T-helper 2 cell treated with Interferon-gamma antibody and Interleukin-4, amounts not matched to agents 5 μg/mL and 100 μg/mL, for 36 hours (primary cell): ENCODE measurements at regions not wholly inside any gene's neighbourhood (a gene's known extent, or its start where the extent isn't known, plus 50 kb on each side); places are given as distances from the start of the nearest gene placed in this dataset.

ENCODE experiments used
- DNase-seq: peaks from one replicate; pipeline ENCODE4 v3.0.0; 2021; ENCODE audit warnings: low spot score
- H3K27ac Mint-ChIP-seq: one replicate; pipeline ENCODE4 v1.8.0; 2021; ENCODE audit warnings: mild to moderate bottlenecking, mixed read lengths
- H3K27me3 Mint-ChIP-seq: one replicate; pipeline ENCODE4 v1.8.0; 2021; ENCODE audit warnings: low read depth, mixed read lengths
- H3K36me3 Mint-ChIP-seq: one replicate; pipeline ENCODE4 v1.8.0; 2021; ENCODE audit warnings: low read depth, mixed read lengths
- H3K4me1 Mint-ChIP-seq: one replicate; pipeline ENCODE4 v1.8.0; 2021; ENCODE audit warnings: low read depth, mixed read lengths
- H3K4me3 Mint-ChIP-seq: one replicate; pipeline ENCODE4 v1.8.0; 2022; ENCODE audit warnings: mild to moderate bottlenecking, moderate library complexity, mixed read lengths
- H3K9me3 Mint-ChIP-seq: one replicate; pipeline ENCODE4 v1.8.0; 2021; ENCODE audit warnings: mixed read lengths

DNA sequence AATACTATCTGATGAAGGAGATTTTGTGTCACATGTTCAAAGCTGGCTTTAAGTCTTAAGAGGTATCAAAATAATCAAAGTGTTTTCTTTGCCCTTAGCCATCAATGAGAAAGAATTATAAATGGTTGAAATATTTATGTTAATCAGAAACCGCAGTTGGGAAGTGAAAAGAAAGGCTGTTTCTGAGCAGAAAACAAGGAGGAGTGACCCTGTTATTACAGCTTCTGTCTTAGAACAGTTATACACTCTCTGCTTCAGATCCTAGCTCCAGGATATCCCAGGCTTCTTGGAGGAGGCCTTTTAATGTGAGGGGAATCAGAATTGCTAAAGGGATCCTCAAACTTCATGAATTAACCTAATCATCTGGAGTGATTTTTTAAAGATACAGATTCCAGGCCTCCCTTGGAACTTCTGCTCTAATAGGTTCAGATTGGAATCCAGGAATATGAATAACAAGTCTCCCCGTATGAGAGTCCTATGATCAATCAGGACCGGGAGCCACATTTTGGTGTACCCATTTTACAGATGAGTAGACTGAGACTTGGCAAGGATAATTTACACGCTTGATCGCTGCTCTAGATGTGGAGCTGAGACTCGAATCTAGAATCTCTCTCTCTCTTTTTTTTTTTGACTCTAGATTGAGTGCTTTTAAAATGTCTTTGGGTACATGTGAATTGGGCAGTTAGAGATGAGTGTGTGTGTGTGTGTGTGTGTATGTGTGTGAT, 50.8 kb upstream of the JAG1 start:
- no peak for DNase-seq
- Mint-ChIP-seq H3K27me3 (peaks cover 14% of the 10 kb centered on the region), H3K4me3 (no peak overlapping the region), H3K27ac (no peak overlapping the region), H3K9me3 (peaks cover 3% of the 10 kb centered on the region), H3K4me1 (no peaks in the 10 kb centered on the region), H3K36me3 (no peaks in the 10 kb centered on the region)

DNA sequence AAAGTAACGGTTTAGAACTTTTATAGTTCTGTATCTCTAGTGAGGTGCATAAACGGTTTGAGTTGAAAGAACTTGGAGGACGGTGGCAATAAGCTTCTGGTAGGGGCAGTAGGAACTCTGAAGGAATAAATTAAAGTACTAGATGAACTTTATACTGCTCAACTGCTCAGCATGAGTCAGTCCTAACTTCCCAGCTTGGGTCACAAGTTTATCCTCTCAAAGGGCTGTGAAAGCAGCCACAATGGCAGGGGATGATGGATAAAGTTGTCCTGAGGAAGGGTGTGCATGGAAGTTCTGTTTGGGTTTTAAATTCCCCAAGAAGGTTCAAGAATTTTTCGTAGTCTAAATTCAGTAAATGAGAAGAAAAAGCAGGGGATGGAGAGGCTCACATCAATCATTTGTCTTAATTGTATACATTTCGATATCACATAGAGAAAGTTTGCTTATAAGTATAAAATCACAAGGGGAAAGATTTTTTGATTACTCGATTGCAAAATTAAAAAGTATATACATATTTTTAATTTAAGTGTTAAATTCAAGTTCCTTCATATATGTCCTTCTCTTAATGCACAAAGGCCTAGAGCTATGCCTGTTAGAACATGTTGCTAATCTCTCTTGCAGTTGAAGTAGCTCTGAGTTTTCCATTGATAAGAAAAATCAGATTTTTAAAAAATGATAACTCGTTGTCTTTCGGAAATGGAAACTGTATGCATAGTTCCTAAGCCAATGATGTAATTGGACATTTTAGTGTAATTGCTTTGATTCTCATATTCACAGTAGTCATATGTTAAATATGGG, 55.3 kb upstream of the JAG1 start:
- Mint-ChIP-seq H3K9me3 (peaks cover 3% of the 10 kb centered on the region), H3K27ac (no peak overlapping the region), H3K4me3 (no peak overlapping the region), H3K4me1 (no peaks in the 10 kb centered on the region), H3K36me3 (no peaks in the 10 kb centered on the region), H3K27me3 (no peaks in the 10 kb centered on the region)
- no peak for DNase-seq

DNA sequence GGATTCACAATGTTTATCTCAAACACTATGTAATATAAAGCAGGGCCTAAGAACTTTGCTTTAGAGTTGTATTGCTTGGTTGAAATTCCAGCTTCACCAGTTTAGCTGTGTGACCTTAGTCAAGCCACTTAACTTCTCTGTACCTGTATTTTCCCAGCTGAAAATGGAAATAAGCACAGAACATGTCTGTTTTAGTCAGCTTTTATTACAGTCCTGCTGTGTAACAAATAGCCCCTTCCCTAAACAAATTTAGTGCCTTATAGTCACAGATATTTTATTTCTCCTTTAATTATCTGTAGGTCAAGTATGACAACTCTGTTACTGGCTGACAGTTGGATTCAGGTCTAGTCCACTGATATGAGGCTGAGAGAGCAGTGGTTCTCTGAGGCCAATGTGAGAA, 56.0 kb upstream of the JAG1 start:
- no peaks in the 10 kb centered on the region for H3K4me1 Mint-ChIP-seq
- no peak overlapping the region for H3K4me3 Mint-ChIP-seq
- H3K27ac Mint-ChIP-seq = no peak overlapping the region
- no peaks in the 10 kb centered on the region for H3K36me3 Mint-ChIP-seq
- no peak for DNase-seq
- peaks cover 3% of the 10 kb centered on the region for H3K9me3 Mint-ChIP-seq
- H3K27me3 Mint-ChIP-seq = no peaks in the 10 kb centered on the region

DNA sequence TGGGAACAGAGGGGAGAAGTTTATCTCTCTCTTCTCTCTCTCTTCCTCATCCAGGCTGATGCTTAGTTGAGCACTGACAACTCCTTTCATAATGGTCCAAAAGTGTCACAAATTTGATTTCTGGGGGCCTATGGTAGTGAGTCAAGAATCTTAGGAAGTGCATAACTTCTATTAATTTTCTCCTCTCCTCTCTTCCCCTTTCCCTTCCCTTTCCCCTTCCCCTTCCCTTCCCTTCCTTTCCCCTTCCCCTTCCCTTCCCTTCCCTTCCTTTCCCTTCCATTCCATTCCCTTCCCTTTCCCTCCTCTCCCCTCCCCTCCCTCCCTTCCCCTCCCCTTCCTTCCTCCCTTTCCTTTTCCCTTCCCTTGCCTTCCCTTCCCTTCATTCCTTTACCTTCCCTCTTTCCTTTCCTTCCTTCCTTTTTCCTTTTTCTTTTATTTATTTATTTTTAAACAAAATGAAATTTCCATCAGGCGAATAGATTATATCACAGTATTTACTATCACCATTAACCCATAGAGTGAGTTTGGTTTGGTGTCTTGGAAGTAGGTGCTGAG, 56.9 kb upstream of the JAG1 start:
- DNase-seq = no peak
- H3K4me3 Mint-ChIP-seq = no peak overlapping the region
- no peaks in the 10 kb centered on the region for H3K4me1 Mint-ChIP-seq
- H3K27ac Mint-ChIP-seq = no peak overlapping the region
- H3K9me3 Mint-ChIP-seq = peaks cover 3% of the 10 kb centered on the region
- no peaks in the 10 kb centered on the region for H3K36me3 Mint-ChIP-seq
- H3K27me3 Mint-ChIP-seq = no peaks in the 10 kb centered on the region

DNA sequence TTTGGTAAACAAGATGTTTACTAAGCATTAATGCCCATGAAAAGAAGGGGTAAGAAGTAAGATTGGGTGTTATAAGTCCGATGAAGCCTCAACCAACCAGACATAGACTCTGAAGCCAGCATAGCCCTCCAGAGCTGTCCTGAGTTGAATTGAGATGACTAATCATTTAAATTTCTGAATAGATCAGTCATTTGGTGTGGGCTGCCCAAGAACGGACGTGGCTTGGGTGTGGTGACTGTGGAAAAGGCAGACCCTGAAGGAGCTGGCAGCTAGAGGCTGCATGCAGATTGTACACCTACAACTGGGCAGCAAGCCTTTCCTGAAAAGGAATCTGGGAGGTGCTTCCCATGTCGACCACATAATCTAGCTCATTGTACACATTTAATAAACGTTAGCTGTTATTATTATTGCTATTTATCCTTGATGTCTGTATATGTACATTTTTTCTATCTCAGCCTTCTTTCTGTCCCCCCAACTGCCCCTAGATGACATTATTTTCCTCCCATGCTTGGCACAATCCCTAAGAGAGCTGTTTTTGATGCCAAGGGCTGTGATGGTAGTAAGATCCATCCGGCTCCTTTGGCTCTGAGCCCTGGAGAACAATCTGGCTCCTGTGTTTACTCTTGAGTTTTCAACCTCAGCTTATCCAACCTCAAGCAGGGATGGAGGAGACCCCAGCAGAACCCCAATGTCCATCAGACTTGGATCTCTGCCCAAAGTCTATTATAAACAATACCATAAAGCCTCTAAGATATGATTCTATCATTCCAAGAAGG, 57.6 kb upstream of the JAG1 start:
- H3K4me3 Mint-ChIP-seq = no peak overlapping the region
- DNase-seq = no peak
- no peaks in the 10 kb centered on the region for H3K4me1 Mint-ChIP-seq
- H3K27me3 Mint-ChIP-seq = no peaks in the 10 kb centered on the region
- H3K36me3 Mint-ChIP-seq = no peaks in the 10 kb centered on the region
- H3K9me3 Mint-ChIP-seq = peaks cover 3% of the 10 kb centered on the region
- no peak overlapping the region for H3K27ac Mint-ChIP-seq

DNA sequence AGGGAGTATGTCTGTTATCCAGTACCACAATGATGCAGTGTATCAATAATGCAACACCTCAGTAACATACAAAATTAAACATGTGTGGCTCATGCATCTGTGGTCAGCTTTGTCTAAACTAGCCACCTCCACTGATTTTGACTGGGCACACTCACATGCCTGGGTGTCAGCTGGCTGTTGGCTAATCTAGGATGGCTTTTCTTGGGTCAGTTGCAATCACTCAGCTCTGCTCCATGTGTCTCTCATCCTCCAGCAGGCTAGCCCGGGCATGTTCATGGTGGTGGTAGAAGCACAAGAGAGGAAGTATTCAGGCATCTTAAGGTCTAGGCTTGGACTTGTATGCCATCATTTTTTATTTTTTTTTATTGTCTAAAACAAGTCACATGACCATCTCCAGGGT, 59.3 kb upstream of the JAG1 start:
- Mint-ChIP-seq H3K9me3 (peaks cover 3% of the 10 kb centered on the region), H3K4me1 (no peaks in the 10 kb centered on the region), H3K36me3 (no peaks in the 10 kb centered on the region), H3K27ac (no peak overlapping the region), H3K27me3 (peaks cover 4% of the 10 kb centered on the region), H3K4me3 (no peak overlapping the region)
- DNase-seq = no peak

DNA sequence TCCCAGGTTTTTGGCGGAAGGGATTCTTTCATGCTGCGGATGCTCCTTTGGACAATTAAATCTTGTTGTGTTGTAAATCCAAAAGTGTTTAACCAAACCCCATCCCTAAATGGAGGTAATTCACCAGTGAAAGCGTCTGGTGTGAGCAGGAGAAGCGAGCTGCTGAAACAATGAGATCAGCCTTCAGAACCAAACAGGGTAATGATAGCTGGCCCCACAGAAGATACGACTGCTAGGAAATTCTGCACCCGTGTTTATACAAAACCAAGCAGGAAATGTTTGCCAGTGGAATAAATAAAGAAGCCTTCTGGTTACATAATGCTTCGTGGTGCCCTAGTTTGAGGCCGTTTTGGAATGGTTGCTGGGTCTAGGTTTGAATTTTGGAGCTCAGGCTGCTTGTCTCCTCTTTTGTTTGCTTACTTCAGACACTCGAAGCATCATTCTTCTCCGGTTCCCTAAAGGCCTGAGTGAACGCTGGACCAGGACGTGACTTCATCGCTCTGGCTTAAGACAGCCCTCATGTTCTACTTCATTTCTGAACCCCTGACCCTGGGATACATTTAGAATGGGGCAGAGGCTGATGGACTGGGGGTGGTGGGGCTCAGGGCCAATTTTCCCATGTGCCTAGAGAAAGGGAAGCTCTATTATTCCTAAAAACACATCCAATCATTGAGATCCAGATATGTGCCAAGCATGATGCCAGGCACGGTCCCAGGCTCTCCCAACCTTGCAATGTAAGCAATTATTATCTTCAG, 61.6 kb upstream of the JAG1 start:
- Mint-ChIP-seq H3K4me3 (no peak overlapping the region), H3K27me3 (peaks cover 6% of the 10 kb centered on the region), H3K4me1 (no peaks in the 10 kb centered on the region), H3K27ac (no peak overlapping the region), H3K36me3 (no peaks in the 10 kb centered on the region), H3K9me3 (no peaks in the 10 kb centered on the region)
- no peak for DNase-seq

DNA sequence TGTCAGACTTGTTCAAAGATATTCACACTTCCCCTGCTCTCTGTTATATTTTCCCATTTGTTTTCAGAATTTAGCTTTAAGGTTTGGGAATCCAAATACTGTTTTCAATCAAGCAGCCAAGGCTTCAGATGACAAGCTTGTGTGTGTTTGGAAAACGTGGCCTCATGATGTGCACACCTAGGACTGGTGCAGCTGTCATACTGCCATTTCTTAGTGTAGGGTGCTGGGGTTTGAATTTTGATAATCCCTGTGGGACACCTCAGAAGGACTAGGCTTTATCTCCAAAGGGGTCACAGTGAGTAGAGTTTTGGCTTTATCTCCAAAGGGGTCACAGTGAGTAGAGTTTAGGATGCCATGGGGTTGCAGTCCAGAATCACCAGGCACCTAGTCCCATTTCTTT, 65.3 kb upstream of the JAG1 start:
- H3K9me3 Mint-ChIP-seq = no peaks in the 10 kb centered on the region
- H3K27ac Mint-ChIP-seq = no peak overlapping the region
- H3K36me3 Mint-ChIP-seq = no peaks in the 10 kb centered on the region

DNA sequence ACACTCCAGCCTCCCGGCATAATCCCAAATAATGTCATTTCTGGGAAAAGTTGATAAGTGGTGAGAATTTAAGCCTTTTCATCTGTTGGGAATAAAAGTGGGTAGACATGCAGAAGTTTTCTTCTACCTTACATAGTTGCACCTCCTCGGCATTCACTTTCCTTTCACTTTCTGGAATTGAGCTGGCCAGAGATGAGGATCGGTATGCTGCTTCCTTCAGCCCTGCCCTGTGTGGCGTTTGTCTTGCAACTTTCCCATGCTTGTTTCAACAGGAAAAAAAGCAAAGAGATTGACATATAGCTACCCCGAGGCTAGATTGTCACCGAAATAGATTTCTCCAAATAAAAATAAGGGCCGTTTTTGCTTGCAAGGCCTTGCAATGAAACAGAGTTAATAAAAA, 65.8 kb upstream of the JAG1 start:
- Mint-ChIP-seq H3K36me3 (no peaks in the 10 kb centered on the region), H3K4me1 (no peaks in the 10 kb centered on the region), H3K27me3 (peaks cover 6% of the 10 kb centered on the region), H3K9me3 (no peaks in the 10 kb centered on the region), H3K27ac (no peak overlapping the region), H3K4me3 (no peak overlapping the region)
- DNase-seq = no peak

More for the DNA sequence above, 65.3 kb upstream of the JAG1 start:
- Mint-ChIP-seq H3K4me1 (no peaks in the 10 kb centered on the region), H3K4me3 (no peak overlapping the region), H3K27me3 (peaks cover 6% of the 10 kb centered on the region)
- no peak for DNase-seq

DNA sequence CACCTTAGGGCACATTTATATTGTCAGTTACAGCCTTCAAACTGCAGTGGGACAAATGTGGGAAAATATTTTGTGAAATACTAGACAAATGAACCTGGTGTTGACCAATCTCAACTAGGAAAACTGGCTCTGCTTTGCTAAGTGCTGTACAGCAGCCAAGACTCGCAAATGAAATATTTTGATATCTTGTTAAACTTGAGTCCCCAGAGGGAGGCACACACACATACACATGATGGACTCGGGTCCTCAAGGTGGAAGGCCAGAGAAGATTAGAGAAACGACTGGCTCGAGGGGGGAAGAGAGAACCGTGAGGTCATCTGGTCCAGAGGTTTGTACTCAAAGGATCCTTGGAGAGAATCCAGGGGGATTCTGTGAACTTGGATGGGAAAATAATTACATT, 67.3 kb upstream of the JAG1 start:
- Mint-ChIP-seq H3K9me3 (no peaks in the 10 kb centered on the region), H3K4me3 (no peak overlapping the region), H3K4me1 (no peaks in the 10 kb centered on the region), H3K27me3 (peaks cover 6% of the 10 kb centered on the region), H3K36me3 (no peaks in the 10 kb centered on the region), H3K27ac (no peak overlapping the region)
- no peak for DNase-seq

DNA sequence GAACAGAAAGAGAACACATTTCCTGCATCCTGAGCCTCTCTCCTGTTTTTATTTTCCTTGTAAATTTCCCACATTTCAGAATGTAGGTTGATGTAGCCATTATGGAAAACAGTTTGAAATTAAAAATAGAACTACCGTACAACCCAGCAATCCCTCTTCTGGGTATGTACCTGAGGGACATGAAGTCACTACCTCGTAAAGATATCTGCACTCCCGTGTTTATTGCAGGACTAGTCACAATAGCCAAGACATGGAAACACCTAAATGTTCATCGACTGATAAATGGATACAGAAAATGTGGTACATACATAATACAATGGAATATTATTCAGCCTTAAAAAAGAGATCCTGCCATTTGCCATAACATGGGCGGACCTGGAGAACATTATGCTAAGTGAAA, 72.0 kb upstream of the JAG1 start:
- no peak for DNase-seq
- H3K4me1 Mint-ChIP-seq = no peaks in the 10 kb centered on the region
- no peaks in the 10 kb centered on the region for H3K27me3 Mint-ChIP-seq
- no peak overlapping the region for H3K27ac Mint-ChIP-seq
- no peaks in the 10 kb centered on the region for H3K36me3 Mint-ChIP-seq
- H3K4me3 Mint-ChIP-seq = no peak overlapping the region
- H3K9me3 Mint-ChIP-seq = no peaks in the 10 kb centered on the region

DNA sequence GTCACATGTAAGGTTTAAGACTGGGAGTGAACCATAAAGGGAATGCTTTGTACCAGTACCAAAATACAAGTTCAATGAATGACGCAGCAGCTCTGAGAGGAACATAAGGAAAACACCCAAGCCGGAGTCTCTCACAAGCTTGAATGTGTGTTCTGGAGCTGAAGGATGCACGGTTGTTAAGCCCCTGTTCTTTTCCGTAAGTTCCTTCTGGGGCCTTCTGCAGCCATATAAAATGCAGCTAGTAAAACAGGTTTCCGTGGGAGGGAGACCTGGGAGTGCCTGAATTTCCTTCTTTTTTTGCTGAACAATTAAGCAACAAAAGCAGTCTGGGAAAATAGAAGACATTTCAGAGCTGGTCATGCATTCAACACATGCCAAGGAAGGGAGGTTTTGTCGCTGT, 73.2 kb upstream of the JAG1 start:
- Mint-ChIP-seq H3K27me3 (no peaks in the 10 kb centered on the region), H3K9me3 (no peaks in the 10 kb centered on the region), H3K4me3 (no peak overlapping the region), H3K36me3 (no peaks in the 10 kb centered on the region), H3K27ac (no peak overlapping the region), H3K4me1 (no peaks in the 10 kb centered on the region)
- no peak for DNase-seq

DNA sequence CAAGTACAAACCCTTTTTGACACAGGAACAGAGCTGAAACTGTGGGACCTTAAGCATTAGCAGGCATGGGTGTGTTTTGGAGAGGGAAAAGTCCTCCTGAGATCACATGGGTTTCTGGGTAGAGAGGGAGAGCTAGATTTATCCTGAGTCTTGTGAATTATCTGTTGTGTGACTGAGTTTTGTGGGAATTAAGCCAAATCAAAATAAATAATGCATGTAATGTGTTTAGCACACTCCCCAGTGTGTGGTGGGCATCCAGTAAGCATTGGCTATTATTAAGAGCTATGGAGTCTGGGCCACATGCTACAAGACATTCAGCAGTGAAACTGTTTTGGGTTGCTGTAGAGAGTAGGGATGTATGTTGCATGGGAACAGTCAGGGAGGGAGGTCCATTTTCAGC, 75.3 kb upstream of the JAG1 start:
- Mint-ChIP-seq H3K36me3 (no peaks in the 10 kb centered on the region), H3K4me1 (no peaks in the 10 kb centered on the region), H3K27me3 (peaks cover 3% of the 10 kb centered on the region), H3K9me3 (no peaks in the 10 kb centered on the region), H3K4me3 (no peak overlapping the region), H3K27ac (no peak overlapping the region)
- no peak for DNase-seq
